Hepatic stellate cell (primary cell): ENCODE measurements at regions not wholly inside any gene's neighbourhood (a gene's known extent, or its start where the extent isn't known, plus 50 kb on each side); places are given as distances from the start of the nearest gene placed in this dataset.

Experiments used
- DNase-seq: peaks from one replicate; pipeline ENCODE4 v3.0.0; 2011; ENCODE audit warnings: low spot score

DNA sequence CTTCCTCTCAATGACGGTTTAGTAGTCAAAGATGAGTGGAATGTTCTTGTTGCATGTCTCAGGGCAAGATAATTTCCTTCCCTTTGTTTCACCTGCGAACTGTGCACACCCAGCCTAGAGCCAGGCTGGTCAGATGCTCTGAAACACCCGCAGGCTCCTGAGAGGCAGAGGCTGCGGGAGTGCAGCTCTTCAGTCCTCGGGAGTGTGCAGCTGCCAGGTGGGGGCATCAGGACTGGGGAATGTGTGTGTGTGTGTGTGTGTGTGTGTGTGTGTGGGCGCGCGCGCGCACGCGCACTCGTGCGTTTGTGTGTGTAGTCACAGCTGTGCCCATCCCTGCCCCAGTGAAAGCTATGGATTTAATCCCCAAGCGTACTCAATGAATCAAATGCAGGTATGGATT is 136.2 kb upstream of the NTM start:
- DNase-seq: no peak

DNA sequence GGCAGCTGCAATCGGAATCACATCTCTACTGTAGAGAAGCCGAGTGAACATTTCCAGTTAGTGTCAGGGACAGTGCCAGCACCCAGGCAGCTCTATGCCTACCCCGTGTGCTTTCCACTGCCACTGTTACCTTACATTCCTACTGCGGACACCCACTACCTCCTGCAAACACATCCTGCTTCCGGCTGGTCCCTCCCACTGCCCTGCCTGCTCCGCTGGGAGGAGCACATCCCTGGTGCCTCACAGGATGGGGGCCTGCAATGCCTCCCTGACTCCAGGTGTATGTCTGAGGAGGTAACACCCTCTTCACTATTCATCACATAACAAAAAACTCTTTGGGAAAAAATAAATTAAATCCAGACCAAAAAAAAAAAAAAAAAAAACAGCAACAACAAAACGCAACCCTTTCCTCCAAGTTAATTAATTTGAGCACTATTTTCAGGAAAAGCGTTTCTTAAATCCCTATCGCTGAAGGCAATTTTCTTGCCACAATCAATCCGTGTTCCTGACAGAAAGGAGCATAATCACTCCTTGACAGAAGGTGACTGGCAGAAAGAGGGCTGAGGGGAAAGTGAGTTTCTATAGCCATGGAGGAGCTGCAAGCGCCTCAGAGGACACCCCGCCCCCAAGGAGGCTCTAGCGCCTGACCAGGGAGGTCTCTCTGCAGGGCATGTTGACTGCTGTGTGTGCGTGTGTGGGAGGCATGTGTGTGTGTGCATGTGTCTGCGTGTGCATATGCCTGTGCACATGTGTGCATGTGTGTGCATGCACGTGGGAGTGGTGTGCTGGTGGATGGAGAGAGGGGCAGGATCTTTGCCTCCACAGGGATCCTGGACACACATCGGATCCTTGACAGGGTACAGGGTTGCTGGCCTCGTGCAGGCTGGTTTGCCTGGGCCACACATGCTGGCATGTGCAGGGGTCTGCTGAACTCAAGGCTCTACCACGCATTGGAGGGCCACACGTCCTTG is 134.8 kb upstream of the NTM start:
- DNase-seq: no peak

DNA sequence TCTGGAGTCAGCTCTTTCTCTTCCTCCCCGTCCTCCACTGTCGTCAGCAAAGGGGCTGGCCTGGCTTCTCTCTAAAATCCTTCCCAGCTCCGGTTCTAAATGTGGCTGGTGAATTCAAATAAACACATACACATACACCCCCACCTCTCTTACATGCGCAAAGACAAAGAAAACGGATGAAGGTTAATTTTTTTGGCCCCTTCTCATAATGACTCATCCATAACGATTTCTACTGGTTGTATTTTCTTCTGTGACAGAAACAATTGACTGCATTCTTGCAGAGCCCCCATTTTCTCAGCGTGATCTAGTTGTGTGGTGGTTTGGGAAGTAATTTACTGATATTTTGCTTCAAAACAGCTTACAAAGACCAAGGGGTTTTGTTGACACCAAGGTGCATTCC is 130.0 kb upstream of the NTM start:
- DNase-seq: no peak

DNA sequence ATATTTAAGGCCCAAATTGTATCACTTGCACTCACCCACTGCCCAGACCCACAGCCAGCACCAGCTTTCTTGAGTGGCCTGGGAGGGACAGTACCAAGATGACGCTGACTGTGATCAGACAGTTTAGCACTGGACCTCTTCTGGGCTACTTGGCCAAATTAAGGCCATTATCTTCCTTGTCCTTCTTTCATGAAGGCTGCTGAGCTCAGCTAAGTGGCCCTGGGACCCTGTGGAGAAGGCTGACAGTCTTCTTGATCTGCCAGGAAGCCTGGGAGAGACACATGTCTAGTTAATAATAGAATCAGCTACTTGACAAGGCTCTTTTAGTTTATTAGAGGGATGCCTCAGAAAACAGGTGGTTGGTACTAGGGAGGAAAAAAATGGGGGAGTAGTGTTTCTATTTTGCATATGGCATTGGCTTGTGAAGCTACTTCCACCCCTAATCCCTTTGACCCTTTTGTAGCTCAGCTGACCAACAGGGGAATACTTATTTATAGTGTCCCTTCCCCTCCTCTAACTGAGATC is 127.9 kb upstream of the NTM start:
- DNase-seq: no peak

DNA sequence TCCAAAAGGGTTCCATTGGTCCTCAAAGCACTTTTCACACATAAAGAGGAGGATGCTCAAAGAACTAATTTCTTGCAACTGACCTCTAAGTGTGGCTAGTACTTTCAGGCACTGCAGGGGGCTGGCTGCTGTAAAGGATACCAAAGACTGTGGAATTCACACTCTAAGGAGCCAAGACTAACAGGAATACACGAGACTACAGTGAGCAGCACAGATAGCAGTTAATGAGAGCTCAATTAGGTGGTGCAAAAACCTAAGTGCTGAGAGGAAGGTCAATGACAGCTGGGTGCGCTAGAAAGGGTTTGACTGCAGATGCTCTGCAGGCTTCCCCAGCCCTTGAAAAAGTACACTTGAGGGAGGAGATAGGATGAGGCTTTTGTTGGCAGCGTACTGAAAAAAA is 124.3 kb upstream of the NTM start:
- no peak for DNase-seq

DNA sequence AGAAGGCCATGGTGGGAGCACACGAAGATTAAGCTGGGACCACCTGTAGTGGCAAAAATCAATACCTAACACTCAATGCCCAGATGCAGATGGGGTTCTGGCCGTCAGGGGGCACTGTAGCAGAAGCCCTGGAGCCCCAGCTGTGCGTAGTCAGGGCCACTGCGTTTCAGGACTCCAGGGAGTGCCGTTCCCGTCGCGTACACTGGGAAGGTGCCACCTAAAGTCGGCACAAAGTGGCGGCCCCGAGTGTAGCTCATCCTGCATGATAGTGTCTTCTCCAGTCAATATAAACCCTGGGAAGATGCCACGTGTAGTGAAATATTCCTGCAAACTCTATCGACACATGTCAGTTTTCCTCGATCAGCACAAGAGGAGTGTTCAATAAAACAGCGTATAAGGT is 123.8 kb upstream of the NTM start:
- DNase-seq: no peak

DNA sequence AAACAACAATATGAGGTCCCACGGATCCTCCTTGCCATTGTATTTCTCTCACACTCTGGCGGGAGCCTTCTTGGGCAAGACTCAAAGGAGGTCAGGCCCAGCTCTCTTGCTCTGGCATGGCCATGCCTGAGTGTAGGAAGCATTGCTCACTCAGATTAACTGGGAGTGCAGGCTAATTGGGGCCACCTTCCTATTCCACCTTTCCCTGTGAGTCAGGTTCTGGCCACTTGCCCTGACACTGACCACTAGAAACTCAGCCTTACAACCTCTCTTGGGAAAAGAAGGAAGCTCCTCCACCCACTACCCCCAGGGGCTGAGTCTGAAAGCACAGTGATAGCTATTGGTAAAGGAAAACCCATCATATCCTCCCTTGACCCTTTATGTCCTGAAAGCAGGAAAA is 121.8 kb upstream of the NTM start:
- DNase-seq: no peak

DNA sequence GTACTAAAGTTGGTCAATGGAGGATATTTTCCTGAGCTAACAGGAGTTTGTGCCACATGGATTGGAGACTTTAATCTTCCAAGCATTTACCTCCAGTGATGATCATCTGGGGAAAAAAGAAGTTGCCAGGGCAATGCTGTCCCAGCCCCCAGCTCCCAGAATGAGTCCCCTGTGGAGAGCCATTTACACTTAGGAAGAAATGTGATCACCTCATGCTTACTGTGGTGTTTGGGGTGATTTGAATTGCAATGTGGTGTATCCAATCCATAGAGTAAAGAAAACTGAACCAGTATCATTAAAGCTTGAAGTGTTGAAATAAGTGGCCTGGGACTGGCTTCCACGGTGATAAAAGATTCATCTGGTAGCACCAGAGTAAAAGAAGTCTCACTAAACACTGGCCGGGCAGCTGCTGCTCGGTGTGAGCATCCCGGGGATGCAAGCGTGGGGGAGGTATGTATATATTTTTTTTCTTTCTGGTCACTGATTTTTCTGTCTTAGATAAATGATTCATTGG is 117.2 kb upstream of the NTM start:
- DNase-seq: no peak

DNA sequence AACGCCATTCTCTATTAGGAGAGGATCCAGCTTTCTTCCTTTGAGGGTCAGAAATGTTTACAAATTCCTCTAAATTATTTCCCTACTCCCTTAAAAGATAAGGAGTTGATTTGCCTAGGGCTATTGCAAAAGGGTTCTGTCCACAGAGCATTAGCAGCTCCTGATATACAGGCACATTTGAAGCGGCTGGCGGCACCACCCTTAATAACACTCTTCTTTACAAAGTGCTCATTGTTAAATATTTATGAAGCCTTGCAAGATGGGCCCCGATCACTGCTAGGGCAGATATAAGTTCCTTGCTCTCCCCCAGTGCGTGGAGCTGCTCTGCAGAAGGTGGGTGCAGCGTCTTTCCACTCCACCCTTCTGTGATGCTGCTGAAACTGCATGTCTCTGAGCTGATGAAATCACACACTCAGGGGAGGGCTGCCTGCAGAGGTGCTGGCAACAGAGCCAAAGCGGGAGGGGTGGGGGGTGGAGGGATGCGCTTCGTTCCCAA is 116.7 kb upstream of the NTM start:
- DNase-seq: no peak

DNA sequence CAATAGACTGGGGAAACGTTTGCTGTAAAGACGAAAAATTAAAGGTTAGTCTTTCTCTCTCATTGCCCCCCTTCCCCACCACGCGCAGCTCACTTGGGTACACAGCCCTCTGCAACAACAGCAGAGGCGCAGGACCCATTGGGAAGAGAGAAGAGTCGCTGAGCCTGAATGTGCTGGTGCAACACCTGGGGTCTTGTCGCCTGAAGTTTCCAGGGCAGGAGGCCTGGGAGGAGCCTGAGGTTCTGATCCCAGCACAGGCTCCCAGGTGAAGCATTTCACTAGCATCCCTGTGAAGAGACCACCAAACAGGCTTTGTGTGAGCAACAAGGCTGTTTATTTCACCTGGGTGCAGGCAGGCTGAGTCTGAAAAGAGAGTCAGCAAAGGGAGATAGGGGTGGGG is 116.2 kb upstream of the NTM start:
- no peak for DNase-seq

DNA sequence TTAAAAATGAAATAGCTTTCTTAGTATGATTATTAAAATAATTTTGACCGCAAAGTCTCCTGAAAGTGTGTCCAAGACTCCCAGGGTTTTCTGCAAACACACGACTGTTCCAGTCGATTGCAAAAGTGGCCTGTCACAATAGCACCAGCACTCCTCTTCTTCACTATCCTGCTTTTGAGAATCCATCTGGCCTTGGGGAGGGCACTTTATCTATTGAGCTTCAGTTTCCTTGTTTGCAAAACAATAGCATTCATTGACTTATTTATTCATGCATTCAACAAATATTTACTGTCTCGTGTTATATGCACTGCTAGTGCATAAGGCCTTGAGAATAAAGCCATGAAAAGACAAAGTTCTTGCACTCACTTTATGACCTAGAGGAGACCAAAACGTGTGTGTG is 96.2 kb upstream of the NTM start:
- DNase-seq: no peak

DNA sequence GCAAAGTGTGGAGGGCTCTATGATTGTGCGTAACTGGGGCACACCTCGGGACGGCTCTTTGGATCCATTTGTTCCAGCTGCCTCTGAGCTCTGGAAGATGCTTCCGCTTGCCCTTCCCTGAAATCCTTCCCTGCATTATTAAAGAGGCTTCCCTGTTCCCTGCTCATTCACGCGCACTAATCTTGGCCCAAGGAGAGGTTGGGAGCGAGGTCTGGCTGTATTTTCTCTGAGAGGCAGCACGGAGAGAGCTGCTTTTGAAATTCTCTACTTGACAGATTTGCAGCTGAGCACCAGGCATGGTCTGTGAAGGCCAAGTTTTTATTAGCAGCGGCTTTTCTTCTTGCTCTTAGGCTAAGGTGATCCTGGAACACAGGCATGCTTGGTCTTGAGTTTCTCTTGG is 94.8 kb upstream of the NTM start:
- no peak for DNase-seq

DNA sequence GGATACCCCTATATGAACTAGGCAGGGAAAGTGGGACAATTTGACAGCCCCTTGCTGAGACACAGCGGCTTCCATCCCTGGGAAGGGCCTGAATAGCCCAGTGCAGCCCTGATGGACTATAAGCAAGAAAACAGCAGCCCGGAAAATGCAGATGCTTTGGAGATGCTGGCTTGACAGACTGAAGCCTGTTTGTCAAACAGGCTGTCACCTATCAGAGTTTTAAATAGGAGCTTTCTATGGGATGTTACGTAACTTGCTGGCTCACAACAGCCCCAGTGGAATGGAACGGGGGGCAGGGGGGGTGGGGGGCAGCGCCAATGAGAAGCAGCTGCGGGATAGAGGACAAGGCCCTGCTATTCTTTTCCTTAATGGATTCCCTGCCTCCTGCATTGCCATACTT is 91.9 kb upstream of the NTM start:
- no peak for DNase-seq

DNA sequence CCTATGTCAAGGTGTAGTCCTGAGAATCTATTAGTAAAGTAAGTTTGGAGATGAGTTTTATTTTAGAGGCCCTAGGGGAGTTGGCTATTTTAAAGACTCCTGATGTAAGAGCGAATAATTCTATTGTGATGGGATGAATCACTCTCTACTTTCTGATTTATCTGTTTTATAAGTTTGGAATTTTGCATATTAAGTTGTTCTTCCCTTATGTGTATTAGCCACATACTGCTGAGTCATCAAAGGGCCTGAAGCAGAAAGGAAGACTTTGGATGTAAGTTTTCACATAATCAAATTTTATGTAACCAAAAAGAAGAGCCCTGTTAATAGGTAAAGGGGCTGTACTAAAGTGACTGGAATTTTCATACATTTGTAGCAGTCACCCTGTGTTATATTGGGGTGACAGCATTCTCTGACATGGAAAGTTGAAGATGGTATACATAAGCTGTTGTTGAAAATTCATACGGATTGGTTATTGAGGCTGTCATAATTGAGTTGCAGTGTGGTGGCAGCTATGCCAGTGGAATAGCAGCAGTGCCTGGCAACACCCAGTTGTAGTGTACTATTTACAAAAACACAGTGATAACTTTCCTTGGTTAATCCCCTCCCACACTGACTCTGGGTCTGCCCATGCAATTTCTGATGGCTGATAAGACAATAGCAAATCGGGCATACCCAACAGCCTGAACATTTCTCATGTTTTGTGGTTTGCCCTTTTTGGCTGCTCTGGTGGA is 90.6 kb upstream of the NTM start:
- DNase-seq: no peak

DNA sequence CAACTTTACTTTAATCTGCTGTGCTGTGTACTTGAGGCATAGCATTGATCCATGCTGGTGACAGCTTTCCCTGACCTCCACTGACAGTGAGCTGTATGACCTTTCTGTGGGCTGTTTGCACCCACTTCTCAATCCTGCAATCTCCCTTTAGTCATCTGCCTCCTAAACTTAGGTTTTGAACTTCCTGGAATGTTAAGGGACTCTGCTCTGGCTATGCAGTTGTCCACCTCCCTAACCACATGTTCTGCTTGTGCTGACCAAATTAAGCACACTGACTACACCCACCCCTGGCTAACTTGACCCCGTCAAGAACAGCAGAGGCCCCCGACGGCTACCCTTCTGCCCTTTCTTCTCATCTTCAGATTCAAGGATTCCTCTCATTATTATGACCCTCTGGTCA is 89.1 kb upstream of the NTM start:
- no peak for DNase-seq

DNA sequence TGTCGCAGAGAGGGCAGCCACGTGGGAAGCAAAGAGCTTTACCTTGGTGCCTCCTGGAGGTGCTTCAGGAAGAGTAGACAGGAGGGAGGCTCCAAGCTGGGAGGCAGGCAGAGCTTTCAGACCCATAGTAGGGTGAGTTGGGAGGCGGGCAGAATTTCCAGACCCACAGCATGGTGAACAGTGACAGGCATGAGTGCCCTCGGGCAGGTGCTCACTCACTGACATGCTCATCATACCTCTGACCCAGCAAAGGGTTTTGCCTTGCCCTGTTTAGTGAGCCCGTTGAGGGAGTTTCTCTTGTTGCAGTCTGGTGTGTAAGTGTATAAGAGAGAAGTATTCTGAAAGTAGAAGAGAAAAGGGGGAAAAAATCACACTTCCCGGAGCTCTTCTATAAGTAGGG is 86.4 kb upstream of the NTM start:
- no peak for DNase-seq

DNA sequence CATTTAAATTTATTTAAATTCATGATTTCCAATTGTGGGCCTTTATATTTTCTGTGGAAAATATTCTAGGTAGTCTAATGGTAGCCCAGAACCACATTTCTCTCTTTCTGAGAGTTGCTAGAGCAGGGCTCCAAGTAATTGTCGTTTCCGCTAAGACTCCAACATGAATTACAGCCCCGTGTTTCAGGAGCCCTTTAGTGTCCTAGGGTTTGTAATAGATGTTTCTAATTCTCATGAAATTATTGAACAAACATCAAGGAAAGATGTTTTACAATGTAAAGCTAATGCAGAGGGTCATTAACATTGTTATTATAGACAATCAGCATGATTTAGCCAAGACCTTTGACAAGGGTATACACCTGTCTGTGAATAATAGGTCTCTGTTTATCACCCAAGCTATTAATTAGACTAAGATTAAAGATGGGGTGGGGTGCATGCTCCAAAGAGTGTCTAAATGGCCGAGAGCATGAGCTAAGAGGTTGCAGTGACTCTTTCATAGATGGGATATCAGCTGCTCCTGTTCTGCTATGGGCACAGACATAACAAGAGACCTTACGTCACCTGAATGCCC is 81.8 kb upstream of the NTM start:
- no peak for DNase-seq

DNA sequence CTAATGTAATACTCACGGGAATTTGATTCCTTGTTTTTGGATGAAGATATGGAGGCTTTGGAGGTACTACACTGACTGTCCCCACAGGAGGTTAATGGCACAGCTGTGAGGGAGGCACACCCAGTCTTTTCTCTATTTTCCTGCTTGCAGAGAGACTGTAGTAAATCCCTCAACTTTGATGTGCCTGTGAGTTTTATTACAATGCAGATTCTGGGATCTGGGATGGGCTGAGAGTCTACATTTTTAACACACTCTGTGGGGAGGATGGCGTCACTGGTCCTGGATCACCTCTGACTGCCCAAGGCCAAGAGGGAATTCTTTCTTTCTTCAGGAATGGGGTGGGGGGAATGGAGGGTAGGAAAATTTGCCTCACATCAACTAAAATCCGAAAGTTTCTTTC is 80.2 kb upstream of the NTM start:
- DNase-seq: no peak

DNA sequence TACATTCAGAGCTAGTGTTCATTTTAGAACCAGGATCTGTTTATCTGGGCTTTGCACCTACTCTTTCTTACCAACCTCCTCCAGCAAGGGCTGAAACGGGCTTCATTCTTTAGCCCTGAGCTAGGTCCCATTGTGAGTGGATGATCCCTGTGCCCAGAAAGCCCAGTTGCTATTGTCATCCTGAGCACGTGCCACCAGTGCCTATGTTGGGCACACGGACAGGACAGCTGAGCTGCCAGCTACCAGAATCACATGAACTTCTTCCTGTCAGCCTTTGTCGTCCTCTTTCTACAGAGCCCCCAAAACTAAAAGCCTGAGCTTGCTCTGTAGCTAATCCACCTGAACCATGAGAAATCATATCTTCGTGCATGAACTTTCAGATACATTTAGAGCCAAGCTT is 74.4 kb upstream of the NTM start:
- DNase-seq: no peak

DNA sequence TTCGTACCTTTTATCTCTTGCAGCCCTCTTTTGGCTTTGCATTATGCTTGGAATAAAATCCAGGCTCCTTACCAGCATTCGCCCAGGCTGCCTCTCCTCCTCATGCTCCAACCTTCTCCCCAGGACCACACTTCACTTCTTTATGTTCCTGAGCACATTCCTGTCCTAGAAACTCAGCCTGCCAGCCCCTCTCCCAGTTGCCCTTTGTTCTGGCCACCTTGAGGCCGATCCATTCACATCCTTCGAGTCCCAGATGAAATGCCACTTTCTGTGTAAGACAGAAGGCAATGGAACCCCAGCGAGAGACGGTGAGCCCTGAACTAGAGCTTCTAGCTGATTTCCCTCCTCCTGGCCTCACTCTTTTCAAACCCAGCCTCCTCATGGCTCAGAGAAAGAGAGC is 73.0 kb upstream of the NTM start:
- DNase-seq: no peak

DNA sequence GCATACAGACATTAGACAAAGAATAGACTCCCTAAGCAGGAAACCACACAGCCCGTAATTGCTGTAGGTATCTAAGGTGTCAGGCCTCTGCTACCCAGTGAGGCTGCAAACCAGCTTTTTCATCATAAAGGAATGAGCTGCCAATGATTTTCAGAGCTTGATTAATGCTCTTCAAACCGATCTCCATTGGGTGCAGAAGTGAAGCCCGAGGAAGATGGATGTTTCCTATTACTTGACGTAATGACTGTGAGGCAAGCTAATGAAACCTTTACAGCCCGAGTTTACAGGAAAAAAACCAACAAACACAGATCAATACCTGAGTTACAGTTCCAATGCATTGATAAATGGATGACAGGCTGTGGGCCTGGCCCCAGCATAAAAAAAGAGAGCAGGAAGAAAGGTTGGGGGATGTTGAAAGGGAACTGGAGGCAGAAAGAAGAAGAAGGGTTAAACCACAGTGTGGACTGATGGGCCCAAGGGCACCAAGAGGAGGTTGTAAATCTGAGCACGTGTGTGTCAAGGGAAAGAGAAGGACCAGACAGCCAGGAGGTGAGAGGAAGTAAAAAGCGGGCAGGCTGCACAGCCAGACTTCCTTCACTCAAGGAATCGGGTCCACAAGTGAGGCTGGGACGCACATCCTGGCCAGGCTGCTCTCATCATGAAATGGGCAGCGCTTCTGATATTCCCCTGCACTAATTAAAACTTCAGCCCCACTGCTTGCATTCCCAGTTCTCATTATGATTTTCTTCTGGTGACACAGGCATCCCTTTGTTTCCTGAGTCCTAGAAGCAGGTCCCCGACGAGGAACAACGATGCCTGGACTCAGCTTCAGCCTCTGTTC is 70.6 kb upstream of the NTM start:
- no peak for DNase-seq

DNA sequence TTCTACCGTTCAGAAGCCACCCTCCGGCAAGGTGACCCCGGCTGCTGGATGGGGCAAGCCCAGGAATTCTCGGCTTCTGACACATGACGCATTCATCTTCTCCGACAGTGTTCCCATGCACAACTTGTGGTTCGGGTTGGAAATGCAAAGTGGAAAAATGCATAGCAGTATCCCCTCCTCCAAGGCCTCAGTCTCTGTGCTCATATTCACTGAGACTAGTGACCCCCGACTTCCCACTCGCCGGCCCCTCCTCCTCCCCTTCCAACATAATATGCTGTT is 70.0 kb upstream of the NTM start:
- DNase-seq: no peak
